ENCODE measurements at regions not wholly inside any gene's neighbourhood (a gene's known extent, or its start where the extent isn't known, plus 50 kb on each side); places are given as distances from the start of the nearest gene placed in this dataset.

GRCh38 chr1:199396456-199396855 is 631.1 kb upstream of the NR5A2 start:
- no peak for TF ChIP-seq CTCF (IDR thresholded peaks at IDR 0.05; ENCODE audit: borderline replicate concordance, extremely low read depth, insufficient read depth)

GRCh38 chr1:199399996-199400724 is 627.4 kb upstream of the NR5A2 start:
- no peak for TF ChIP-seq CTCF (IDR thresholded peaks at IDR 0.05; ENCODE audit: borderline replicate concordance, extremely low read depth, insufficient read depth)
- Histone ChIP-seq H3K9me3 (ENCODE audit: control insufficient read depth in 2 of 3, insufficient read depth in 1 of 3, low read length in 3 of 3) (no peaks in the 10 kb centered on the region), H3K27ac (ENCODE audit: low read depth in 2 of 2, low read length in 2 of 2) (no peak overlapping the region), H3K36me3 (ENCODE audit: control insufficient read depth in 2 of 3, insufficient read depth in 3 of 3, low read length in 3 of 3) (no peaks in the 10 kb centered on the region), H3K27me3 (ENCODE audit: control insufficient read depth, insufficient read depth, low read length) (no peaks in the 10 kb centered on the region), H3K4me1 (ENCODE audit: control insufficient read depth in 2 of 3, insufficient read depth in 2 of 3, low read depth in 1 of 3, low read length in 3 of 3) (peaks cover 0 to 6% (median 3%) of the 10 kb centered on the region in 3 donors), H3K4me3 (ENCODE audit: low read length in 3 of 3) (no peak overlapping the region), H3K9ac (ENCODE audit: low read length in 3 of 3) (no peak overlapping the region)
- intact Hi-C loops (cut with DNase I) = no loop called here
- DNase-seq (no peak), FAIRE-seq (no peak)

More at GRCh38 chr1:199396456-199396855, 631.1 kb upstream of the NR5A2 start:
- Histone ChIP-seq H3K36me3 (ENCODE audit: control insufficient read depth in 2 of 3, insufficient read depth in 3 of 3, low read length in 3 of 3) (no peaks in the 10 kb centered on the region), H3K27me3 (ENCODE audit: control insufficient read depth, insufficient read depth, low read length) (no peaks in the 10 kb centered on the region), H3K4me3 (ENCODE audit: low read length in 3 of 3) (no peak overlapping the region), H3K9ac (ENCODE audit: low read length in 3 of 3) (no peak overlapping the region), H3K27ac (ENCODE audit: low read depth in 2 of 2, low read length in 2 of 2) (no peak overlapping the region), H3K4me1 (ENCODE audit: control insufficient read depth in 2 of 3, insufficient read depth in 2 of 3, low read depth in 1 of 3, low read length in 3 of 3) (no peaks in the 10 kb centered on the region), H3K9me3 (ENCODE audit: control insufficient read depth in 2 of 3, insufficient read depth in 1 of 3, low read length in 3 of 3) (no peaks in the 10 kb centered on the region)
- intact Hi-C loops (cut with DNase I) = no loop called here
- FAIRE-seq (no peak), DNase-seq (no peak)

- intact Hi-C loops (cut with DNase I) = no loop called here
- DNase-seq (no peak), FAIRE-seq (no peak)
- no peaks in the 10 kb centered on the region for H3K27me3 ChIP-seq (ENCODE audit: control insufficient read depth, insufficient read depth, low read length)
- no peaks in the 10 kb centered on the region for H3K9me3 ChIP-seq (ENCODE audit: control insufficient read depth in 2 of 3, insufficient read depth in 1 of 3, low read length in 3 of 3)
- H3K4me3 ChIP-seq (ENCODE audit: low read length in 3 of 3) = no peak overlapping the region
- no peaks in the 10 kb centered on the region for H3K36me3 ChIP-seq (ENCODE audit: control insufficient read depth in 2 of 3, insufficient read depth in 3 of 3, low read length in 3 of 3)
- H3K4me1 ChIP-seq (ENCODE audit: control insufficient read depth in 2 of 3, insufficient read depth in 2 of 3, low read depth in 1 of 3, low read length in 3 of 3) = peaks cover 0 to 6% (median 3%) of the 10 kb centered on the region in 3 donors
- H3K27ac ChIP-seq (ENCODE audit: low read depth in 2 of 2, low read length in 2 of 2) = no peak overlapping the region
- TF ChIP-seq CTCF (IDR thresholded peaks at IDR 0.05; ENCODE audit: borderline replicate concordance, extremely low read depth, insufficient read depth) = no peak
- H3K9ac ChIP-seq (ENCODE audit: low read length in 3 of 3) = no peak overlapping the region
Observed at GRCh38 chr1:199403531-199404116, 623.9 kb upstream of the NR5A2 start.

All from kidney (tissue), 13 donors.